ENCODE measurements at regions not wholly inside any gene's neighbourhood (a gene's known extent, or its start where the extent isn't known, plus 50 kb on each side); places are given as distances from the start of the nearest gene placed in this dataset.

DNA sequence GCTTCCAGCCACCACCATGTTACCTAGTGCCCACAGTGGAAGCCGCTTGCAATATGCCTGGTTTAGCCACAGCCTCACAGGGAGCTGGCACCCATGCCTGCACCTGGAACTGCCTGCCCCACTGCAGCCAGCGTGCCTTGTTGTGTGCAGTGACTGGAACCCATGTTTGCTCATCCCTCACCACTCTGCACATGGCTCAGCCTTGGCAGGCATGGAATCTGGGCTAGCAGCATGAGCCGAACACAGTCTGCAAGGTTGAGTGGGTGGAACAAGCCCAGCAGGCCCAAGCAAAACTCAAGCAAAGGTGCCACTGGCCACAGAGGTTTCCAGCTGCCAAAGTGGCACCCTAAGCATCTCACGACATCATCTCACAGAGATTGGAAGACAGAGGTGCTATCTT lies 269.5 kb downstream of the PCDH20 start:
- DNase-seq (ENCODE audit: low read depth) = no peak
- no peak overlapping the region for H3K4me3 ChIP-seq (ENCODE audit: low read depth, low read length)
- TF ChIP-seq, protein P1, sequence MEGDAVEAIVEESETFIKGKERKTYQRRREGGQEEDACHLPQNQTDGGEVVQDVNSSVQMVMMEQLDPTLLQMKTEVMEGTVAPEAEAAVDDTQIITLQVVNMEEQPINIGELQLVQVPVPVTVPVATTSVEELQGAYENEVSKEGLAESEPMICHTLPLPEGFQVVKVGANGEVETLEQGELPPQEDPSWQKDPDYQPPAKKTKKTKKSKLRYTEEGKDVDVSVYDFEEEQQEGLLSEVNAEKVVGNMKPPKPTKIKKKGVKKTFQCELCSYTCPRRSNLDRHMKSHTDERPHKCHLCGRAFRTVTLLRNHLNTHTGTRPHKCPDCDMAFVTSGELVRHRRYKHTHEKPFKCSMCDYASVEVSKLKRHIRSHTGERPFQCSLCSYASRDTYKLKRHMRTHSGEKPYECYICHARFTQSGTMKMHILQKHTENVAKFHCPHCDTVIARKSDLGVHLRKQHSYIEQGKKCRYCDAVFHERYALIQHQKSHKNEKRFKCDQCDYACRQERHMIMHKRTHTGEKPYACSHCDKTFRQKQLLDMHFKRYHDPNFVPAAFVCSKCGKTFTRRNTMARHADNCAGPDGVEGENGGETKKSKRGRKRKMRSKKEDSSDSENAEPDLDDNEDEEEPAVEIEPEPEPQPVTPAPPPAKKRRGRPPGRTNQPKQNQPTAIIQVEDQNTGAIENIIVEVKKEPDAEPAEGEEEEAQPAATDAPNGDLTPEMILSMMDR (IDR thresholded peaks at IDR 0.05; ENCODE audit: insufficient read depth, low read length) = no peak

DNA sequence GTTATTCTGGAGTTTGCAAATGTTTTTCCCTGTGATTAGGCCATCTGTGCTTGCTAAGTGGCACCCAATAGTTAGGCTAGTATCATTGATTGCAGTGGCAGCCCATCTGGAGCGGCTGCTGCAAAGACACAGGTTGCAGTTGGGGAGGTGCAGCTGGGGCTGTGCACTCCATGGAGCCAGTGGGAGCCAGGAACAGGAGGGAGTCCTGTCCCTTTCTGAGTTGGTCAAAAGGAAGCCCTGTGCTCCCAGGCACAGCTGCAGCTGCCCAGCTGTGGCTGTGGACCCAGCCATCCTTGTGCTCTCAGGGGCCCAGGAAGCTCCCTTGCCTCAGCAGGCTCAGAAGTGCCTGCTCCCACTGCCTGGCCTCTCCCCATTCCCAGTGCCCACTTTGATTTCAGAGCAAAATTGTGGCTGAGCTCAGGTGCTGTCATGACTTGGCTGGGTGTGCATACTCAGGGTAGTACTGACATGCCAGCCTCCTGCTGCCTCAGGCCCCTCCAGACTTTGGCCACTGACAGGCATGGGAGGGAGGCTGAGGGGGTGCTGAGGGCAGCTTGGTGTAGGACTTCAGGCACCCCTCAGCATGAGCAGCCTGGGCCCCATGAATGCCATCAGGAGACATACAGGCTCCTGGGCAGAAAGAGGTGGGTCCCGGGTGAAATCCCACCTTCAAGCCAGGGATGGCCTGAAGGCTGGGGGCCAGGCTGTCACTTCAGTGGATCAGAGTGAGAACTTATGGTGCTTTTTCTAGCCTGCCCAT lies 270.6 kb downstream of the PCDH20 start:
- H3K4me3 ChIP-seq (ENCODE audit: low read depth, low read length) = no peak overlapping the region
- DNase-seq (ENCODE audit: low read depth) = no peak
- TF ChIP-seq, protein P1 (IDR thresholded peaks at IDR 0.05; ENCODE audit: insufficient read depth, low read length) = no peak

DNA sequence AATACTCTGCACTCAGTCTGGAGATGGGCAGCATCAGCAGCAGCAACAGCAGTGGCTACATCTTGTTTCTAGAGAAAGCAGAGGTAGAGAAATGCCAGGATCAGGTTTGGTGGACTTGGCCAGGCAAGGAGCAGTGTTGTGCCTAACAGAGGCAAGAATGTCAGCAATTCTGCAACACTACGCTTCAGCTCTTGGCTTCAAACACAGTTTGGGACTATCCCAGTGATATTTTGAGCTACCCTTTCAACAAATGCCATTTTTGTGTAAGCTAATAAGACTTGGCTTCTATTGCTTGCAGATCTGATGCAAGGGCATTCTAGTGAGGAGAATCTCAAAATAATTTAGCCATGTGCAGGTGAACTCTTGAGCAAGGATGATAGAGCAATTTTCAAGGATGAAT lies 271.3 kb downstream of the PCDH20 start:
- TF ChIP-seq, protein P1 (IDR thresholded peaks at IDR 0.05; ENCODE audit: insufficient read depth, low read length) = no peak
- DNase-seq (ENCODE audit: low read depth) = no peak
- no peak overlapping the region for H3K4me3 ChIP-seq (ENCODE audit: low read depth, low read length)

DNA sequence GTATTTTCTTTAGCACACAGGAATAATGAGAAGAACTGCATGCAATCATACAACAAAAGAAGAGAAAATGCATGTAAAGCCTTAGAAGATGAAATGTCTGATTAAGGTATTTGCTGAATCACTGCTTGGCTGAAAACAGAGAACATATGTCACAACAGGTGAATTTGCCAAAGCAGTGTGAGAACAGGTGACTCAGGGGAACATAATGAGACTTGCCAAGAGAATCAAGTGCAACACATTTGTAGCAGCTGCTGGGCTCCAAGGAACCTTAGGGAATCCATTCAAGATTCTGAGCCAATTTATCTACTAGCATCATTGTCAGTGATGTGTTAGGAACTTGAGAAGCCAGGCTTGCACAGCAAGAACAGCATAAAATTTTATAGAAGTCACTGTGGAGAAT lies 273.1 kb downstream of the PCDH20 start:
- TF ChIP-seq, protein P1 (IDR thresholded peaks at IDR 0.05; ENCODE audit: insufficient read depth, low read length) = no peak

DNA sequence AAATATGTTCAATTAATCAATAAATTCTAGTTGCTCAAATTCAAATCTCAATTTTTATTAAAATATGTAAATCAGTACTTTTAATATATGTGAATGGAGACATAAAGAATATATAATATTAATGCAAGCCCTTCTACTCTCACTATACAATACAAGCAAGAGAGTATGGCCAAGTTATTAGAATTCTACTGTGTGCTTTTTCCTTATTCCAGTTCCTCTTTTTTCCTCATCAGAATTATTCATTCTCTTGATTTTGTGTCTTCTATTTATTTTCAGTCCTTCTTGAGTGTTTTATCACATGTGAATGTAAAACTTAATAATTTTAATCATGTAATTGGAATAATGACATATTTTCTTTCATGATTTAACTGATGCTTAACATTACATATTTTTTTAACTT lies 276.8 kb downstream of the PCDH20 start:
- DNase-seq (ENCODE audit: low read depth) = no peak
- TF ChIP-seq, protein P1 (IDR thresholded peaks at IDR 0.05; ENCODE audit: insufficient read depth, low read length) = no peak
- no peak overlapping the region for H3K4me3 ChIP-seq (ENCODE audit: low read depth, low read length)

More for the DNA sequence above, 273.1 kb downstream of the PCDH20 start:
- H3K4me3 ChIP-seq (ENCODE audit: low read depth, low read length) = no peak overlapping the region
- DNase-seq (ENCODE audit: low read depth) = no peak

DNA sequence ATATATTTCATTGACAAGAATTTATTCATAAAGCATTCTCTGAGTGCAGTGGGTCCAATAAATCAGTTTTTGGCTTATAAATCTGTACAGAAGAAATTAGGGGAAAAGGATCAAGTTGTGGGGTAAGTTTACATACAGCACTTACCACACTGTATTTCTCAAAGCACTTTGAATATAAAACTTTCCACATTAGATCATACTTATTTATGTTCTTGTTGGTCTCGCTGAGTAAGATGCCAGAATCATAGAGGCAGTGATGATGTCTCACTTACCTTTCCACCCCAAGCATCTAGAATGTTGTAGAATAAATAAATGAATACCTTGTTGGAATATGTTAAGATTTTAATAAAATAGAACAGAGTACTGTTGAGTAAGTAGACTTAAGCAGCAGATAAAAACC lies 279.1 kb downstream of the PCDH20 start:
- DNase-seq (ENCODE audit: low read depth) = no peak
- TF ChIP-seq, protein P1 (IDR thresholded peaks at IDR 0.05; ENCODE audit: insufficient read depth, low read length) = no peak
- no peak overlapping the region for H3K4me3 ChIP-seq (ENCODE audit: low read depth, low read length)

DNA sequence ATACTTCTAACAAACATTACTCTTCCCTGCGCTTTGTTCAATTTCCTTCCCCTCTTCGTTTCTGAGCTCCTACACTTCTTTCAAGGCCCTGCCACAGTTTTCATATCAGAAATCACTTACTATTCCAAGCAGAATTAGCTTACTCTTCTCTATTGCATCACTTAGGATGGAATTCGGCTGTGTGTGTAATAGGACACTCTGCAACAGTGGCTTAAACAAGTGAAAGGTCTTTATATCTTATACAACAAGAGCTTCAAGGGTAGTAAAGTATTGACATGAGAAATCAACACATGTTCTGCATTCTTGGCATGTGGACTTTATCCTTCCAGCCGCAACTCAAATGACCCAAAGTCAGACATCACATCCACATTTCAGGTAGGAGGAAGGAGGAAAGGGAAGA lies 279.6 kb downstream of the PCDH20 start:
- H3K4me3 ChIP-seq (ENCODE audit: low read depth, low read length) = no peak overlapping the region
- TF ChIP-seq, protein P1 (IDR thresholded peaks at IDR 0.05; ENCODE audit: insufficient read depth, low read length) = no peak
- no peak for DNase-seq (ENCODE audit: low read depth)

Data from fibroblast of the aortic adventitia (primary cell).